Cardiac septum (tissue), 1 donor: ENCODE measurements at regions not wholly inside any gene's neighbourhood (a gene's known extent, or its start where the extent isn't known, plus 50 kb on each side); places are given as distances from the start of the nearest gene placed in this dataset.

ENCODE experiments used
- DNase-seq: peaks from one replicate; pipeline ENCODE4 v3.0.0-alpha.2; 2020; ENCODE audit warnings: low spot score
- intact Hi-C: fragments of 100-400 bp; cut with DNase I; formaldehyde crosslinking; loops from one replicate; pipeline ENCODE4 v1.14.0; 2022
- donor health status: DM: no; HTN: no; CAD: no.

- no peak for DNase-seq
- intact Hi-C loops: no loop called here
These were observed 181.1 kb upstream of the HMGA2 start for GRCh38 chr12:65643171-65643570.

- DNase-seq: no peak
- intact Hi-C loops: no loop called here
These were observed 180.5 kb upstream of the HMGA2 start for GRCh38 chr12:65643595-65644386.

GRCh38 chr12:65646127-65646643 is 178.1 kb upstream of the HMGA2 start:
- DNase-seq: no peak
- intact Hi-C loops: no loop called here

DNA sequence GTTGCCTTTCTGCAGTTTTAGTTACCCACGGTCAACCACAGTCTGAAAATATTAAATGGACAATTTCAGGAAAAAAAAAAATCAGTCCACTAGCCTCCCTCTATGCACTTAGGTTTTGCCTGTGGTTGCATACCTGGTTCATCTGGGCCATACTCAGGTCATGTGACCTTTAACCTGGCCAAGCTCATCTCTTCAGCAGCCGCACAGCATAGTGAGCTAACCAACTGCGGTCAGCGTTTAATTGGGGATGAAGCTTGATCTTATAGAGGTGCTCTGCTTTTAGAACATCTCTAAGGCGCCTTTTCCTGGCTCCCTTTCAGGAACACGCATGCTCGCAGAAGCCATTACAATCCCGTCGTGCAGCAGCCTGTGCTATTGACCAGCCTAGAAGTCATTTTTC is 177.2 kb upstream of the HMGA2 start:
- no peak for DNase-seq
- intact Hi-C loops: no loop called here

- intact Hi-C loops: no loop called here
- DNase-seq: no peak
These were observed 175.8 kb upstream of the HMGA2 start for GRCh38 chr12:65648461-65648860.

GRCh38 chr12:65649126-65649525 is 175.2 kb upstream of the HMGA2 start:
- intact Hi-C loops: no loop called here

DNA sequence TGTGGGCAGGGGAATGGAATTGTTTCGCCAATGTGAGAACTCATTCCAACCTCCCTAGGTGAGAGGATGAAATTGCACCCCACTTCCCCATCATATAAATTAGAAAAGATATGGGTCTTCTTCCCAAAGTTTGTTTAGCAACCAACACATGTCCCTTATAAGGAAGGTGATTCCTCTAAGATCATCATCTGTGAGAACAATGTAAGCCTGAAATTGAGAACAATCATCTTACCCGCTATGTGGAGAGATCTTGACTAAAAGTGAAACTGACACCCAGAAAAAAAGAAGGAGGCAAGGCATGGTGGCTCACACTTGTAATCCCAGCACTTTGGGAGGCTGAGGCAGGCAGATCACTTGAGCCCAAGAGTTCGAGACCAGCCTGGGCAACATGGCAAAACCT is 173.2 kb upstream of the HMGA2 start:
- DNase-seq: no peak
- intact Hi-C loops: no loop called here

More at GRCh38 chr12:65649126-65649525, 175.2 kb upstream of the HMGA2 start:
- DNase-seq: no peak

DNA sequence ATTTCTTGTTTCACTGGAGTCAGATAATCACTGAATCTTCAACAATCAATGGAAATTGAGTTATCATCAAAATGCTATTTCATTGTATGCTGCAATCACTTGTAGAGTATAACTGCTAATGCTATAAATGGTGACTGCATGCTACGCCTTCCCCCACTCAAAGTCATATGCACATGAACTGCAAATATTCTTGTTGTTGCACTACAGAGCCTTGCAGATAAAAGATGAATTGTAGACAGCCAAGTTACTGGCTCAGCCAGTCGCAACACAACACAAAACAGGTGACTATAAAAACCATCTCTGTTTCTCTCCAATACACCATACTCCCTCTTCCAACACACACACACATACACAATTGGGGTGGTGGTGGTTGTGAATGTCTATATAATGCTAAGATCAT is 171.0 kb upstream of the HMGA2 start:
- intact Hi-C loops: no loop called here
- no peak for DNase-seq

- intact Hi-C loops: no loop called here
- no peak for DNase-seq
These were observed 170.2 kb upstream of the HMGA2 start for GRCh38 chr12:65653946-65654629.

- intact Hi-C loops: no loop called here
- no peak for DNase-seq
These were observed 169.2 kb upstream of the HMGA2 start for GRCh38 chr12:65655074-65655493.

GRCh38 chr12:65656156-65656882 is 168.0 kb upstream of the HMGA2 start:
- intact Hi-C loops: no loop called here
- no peak for DNase-seq

GRCh38 chr12:65656891-65657351 is 167.4 kb upstream of the HMGA2 start:
- intact Hi-C loops: no loop called here

GRCh38 chr12:65657635-65658034 is 166.6 kb upstream of the HMGA2 start:
- intact Hi-C loops: no loop called here
- no peak for DNase-seq

More at GRCh38 chr12:65656891-65657351, 167.4 kb upstream of the HMGA2 start:
- DNase-seq: no peak

GRCh38 chr12:65658360-65658759 is 165.9 kb upstream of the HMGA2 start:
- intact Hi-C loops: no loop called here
- DNase-seq: no peak

- DNase-seq: no peak
- intact Hi-C loops: no loop called here
These were observed 164.6 kb upstream of the HMGA2 start for GRCh38 chr12:65659681-65660080.

GRCh38 chr12:65660096-65660495 is 164.2 kb upstream of the HMGA2 start:
- intact Hi-C loops: no loop called here
- DNase-seq: no peak

DNA sequence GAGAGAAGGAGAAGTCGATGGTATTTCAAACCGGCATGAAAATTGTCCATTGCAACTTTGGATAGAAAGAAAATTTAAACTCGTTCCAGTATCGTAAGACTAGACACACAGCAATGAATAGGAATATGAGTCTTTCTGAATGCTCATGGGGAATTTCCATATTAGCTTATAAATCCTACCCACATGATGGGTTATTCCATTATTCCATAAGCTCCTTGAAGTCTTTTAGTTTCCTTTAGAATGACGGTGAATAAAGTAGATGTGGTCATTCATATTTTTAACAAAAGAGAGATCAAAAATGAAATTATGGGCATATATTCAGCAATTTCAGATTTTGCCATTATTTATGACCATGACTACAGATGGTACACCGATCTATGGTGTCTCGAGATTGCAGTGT is 163.4 kb upstream of the HMGA2 start:
- DNase-seq: no peak
- intact Hi-C loops: no loop called here

GRCh38 chr12:65662590-65662989 is 161.7 kb upstream of the HMGA2 start:
- no peak for DNase-seq

DNA sequence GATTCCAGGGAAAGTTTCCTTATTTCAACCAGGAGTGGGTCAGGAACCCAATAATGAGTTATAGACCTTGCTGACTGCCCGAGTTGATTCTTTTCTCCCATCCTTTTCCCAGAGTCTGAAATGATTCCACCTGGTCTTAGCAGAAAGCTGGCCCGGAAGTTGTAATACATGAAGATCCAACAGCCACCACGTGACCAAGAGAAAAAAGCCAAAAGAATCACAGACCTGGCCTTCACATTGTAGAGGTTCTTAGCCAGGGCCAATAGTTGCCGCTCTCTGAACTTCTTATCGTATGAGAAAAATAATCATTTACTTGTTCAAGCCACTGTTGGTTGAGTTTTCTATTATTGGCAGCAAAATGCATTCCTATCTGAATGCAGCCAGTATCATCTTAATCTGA is 161.2 kb upstream of the HMGA2 start:
- intact Hi-C loops: no loop called here
- no peak for DNase-seq

More at GRCh38 chr12:65662590-65662989, 161.7 kb upstream of the HMGA2 start:
- intact Hi-C loops: no loop called here

DNA sequence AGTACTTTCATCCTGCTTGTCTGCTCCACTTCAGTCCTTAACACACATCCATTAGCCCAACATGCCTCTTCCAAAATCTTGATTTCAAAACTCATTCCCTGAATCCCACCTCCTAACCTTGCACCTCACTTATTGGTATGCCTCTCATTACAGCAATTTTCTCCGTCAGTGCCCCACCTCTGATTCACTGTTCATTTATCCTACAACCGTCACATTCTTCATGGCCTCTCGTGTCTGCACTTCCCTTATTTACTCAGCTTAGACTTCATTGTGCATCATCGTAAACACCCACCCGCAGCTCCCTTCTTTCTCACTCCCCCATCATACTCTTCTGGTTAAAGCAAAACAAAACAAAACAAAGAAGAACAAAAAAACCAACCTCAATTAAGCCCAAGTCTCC is 160.6 kb upstream of the HMGA2 start:
- DNase-seq: no peak
- intact Hi-C loops: no loop called here
